Muscle of back (tissue), 3 donors: ENCODE measurements at regions not wholly inside any gene's neighbourhood (a gene's known extent, or its start where the extent isn't known, plus 50 kb on each side); places are given as distances from the start of the nearest gene placed in this dataset.
"Not testable (repeated sequence)": the region's sequence is repeated elsewhere in the genome, so short reads cannot be mapped to it uniquely, and the experiment has no call there.

ENCODE experiments used
- DNase-seq, 3 donors: peaks; one replicate each; pipeline versions ENCODE4 v3.0.0 to v3.0.0-alpha.2; 2013

GRCh38 chr3:125697979-125698640 lies 102.8 kb upstream of the OSBPL11 start:
- DNase-seq, result not testable (repeated sequence)

- no peak for DNase-seq
Measured at GRCh38 chr3:125715651-125716050, 120.4 kb upstream of the OSBPL11 start.

GRCh38 chr3:125732151-125732550 lies 136.9 kb upstream of the OSBPL11 start:
- peak; percentile 40 to 59 (median 42) for DNase-seq

GRCh38 chr3:125741991-125742718 lies 146.9 kb upstream of the OSBPL11 start:
- DNase-seq, result not testable (repeated sequence)

GRCh38 chr3:125742845-125743244 lies 147.5 kb upstream of the OSBPL11 start:
- not testable (repeated sequence) for DNase-seq

- DNase-seq, result not testable (repeated sequence)
Measured at GRCh38 chr3:125757050-125757449, 161.8 kb upstream of the OSBPL11 start.

GRCh38 chr3:125758641-125759130 lies 163.4 kb upstream of the OSBPL11 start:
- not testable (repeated sequence) for DNase-seq

- not testable (repeated sequence) for DNase-seq
Measured at GRCh38 chr3:125762601-125763000, 167.3 kb upstream of the OSBPL11 start.

GRCh38 chr3:125766285-125766826 lies 171.1 kb upstream of the OSBPL11 start:
- peak; percentile 23 to 90 (median 63) for DNase-seq

GRCh38 chr3:125766931-125767330 lies 171.6 kb upstream of the OSBPL11 start:
- DNase-seq, result peak in 1 of 3 donors; percentile 18

GRCh38 chr3:125767641-125768040 lies 172.3 kb upstream of the OSBPL11 start:
- DNase-seq, result no peak

GRCh38 chr3:125768821-125769220 lies 173.5 kb upstream of the OSBPL11 start:
- DNase-seq, result not testable (repeated sequence)

- not testable (repeated sequence) for DNase-seq
Measured at GRCh38 chr3:125771506-125771905, 176.2 kb upstream of the OSBPL11 start.

- not testable (repeated sequence) for DNase-seq
Measured at GRCh38 chr3:125774433-125775034, 179.2 kb upstream of the OSBPL11 start.

- not testable (repeated sequence) for DNase-seq
Measured at GRCh38 chr3:125775106-125775505, 179.8 kb upstream of the OSBPL11 start.

GRCh38 chr3:125775606-125776294 lies 180.5 kb upstream of the OSBPL11 start:
- not testable (repeated sequence) for DNase-seq

- DNase-seq, result not testable (repeated sequence)
Measured at GRCh38 chr3:125779276-125779675, 184.0 kb upstream of the OSBPL11 start.

GRCh38 chr3:125779918-125780317 lies 184.6 kb upstream of the OSBPL11 start:
- not testable (repeated sequence) for DNase-seq

- DNase-seq, result not testable (repeated sequence)
Measured at GRCh38 chr3:125781678-125782077, 186.4 kb upstream of the OSBPL11 start.

- DNase-seq, result not testable (repeated sequence)
Measured at GRCh38 chr3:125790312-125790711, 178.7 kb upstream of the ROPN1B start.

GRCh38 chr3:125791021-125791420 lies 178.0 kb upstream of the ROPN1B start:
- not testable (repeated sequence) for DNase-seq

- DNase-seq, result not testable (repeated sequence)
Measured at GRCh38 chr3:125810010-125810409, 159.0 kb upstream of the ROPN1B start.
